ENCODE measurements at regions not wholly inside any gene's neighbourhood (a gene's known extent, or its start where the extent isn't known, plus 50 kb on each side); places are given as distances from the start of the nearest gene placed in this dataset.

GRCh38 chr18:29326214-29326613 lies 1149.3 kb upstream of the CDH2 start:
- ChIA-PET POLR2A (ENCODE audit: partially characterized antibody) (no interaction called here), CTCF (ENCODE audit: partially characterized antibody) (no interaction called here)
- H2BK120ac ChIP-seq (replicated peaks; ENCODE audit: low read depth, low read length), result no peak overlapping the region
- H4K5ac ChIP-seq (ENCODE audit: insufficient read length, low read depth, low read length), result peak overlapping the region; percentile 24
- no peaks in the 10 kb centered on the region for H3K79me2 ChIP-seq (ENCODE audit: control insufficient read depth in 1 of 2, insufficient read depth in 2 of 2, low read length in 2 of 2)
- H3K27ac ChIP-seq (ENCODE audit: low read depth, low read length), result no peak overlapping the region
- no peak overlapping the region for H4K91ac ChIP-seq (replicated peaks; ENCODE audit: insufficient read length, low read length)
- H2BK15ac ChIP-seq (ENCODE audit: low read length), result no peak overlapping the region
- H2AFZ ChIP-seq (ENCODE audit: low read length), result no peak overlapping the region
- H2BK12ac ChIP-seq (ENCODE audit: low read depth, low read length), result no peak overlapping the region
- H3K4ac ChIP-seq (replicated peaks; ENCODE audit: insufficient read length, low read depth, low read length), result no peak overlapping the region
- no peak overlapping the region for H3K14ac ChIP-seq (ENCODE audit: insufficient read length)
- TF ChIP-seq YY1 (IDR thresholded peaks at IDR 0.05; ENCODE audit: low read depth, low read length), result peak; percentile 20; the same call in 1 of the 2 replicates
- no peak for TF ChIP-seq TCF12 (IDR thresholded peaks at IDR 0.05; ENCODE audit: low read depth, low read length)
- no peak for DNase-seq (ENCODE audit: low read depth in 1 of 2, low spot score in 2 of 2)
- no peak overlapping the region for H3K4me3 ChIP-seq (ENCODE audit: extremely low read depth in 1 of 4, insufficient read depth in 2 of 4, low read depth in 3 of 4, low read length in 4 of 4)
- FAIRE-seq, result no peak
- H4K20me1 ChIP-seq (replicated peaks in 1 of 2; ENCODE audit: control insufficient read depth in 1 of 2, insufficient read depth in 2 of 2, low read length in 2 of 2), result no peaks in the 10 kb centered on the region
- no peaks in the 10 kb centered on the region for H3K36me3 ChIP-seq (ENCODE audit: control insufficient read depth in 2 of 4, insufficient read depth in 4 of 4, low read length in 3 of 4)
- H3K4me2 ChIP-seq (ENCODE audit: insufficient read depth in 1 of 2, low read depth in 2 of 2, low read length in 2 of 2), result peak overlapping the region in 1 of 2 experiments; percentile 17; a peak in 1 of 4 replicates
- no peak overlapping the region for H3K23ac ChIP-seq (ENCODE audit: insufficient read length)
- WGBS, 2 experiments (ENCODE audit: extremely low coverage in 1 of 2, insufficient coverage in 1 of 2, insufficient read length in 1 of 2, insufficient replicate concordance in 2 of 2, low coverage in 1 of 2, low lambda C conversion rate in 2 of 2, missing lambda C conversion rate in 1 of 2), result 59% methylated on average over 2 of the region's 2 CpGs; no CpG with 5 or more reads in 1 of the 2 experiments
- H3K4me1 ChIP-seq (replicated peaks in 1 of 4; ENCODE audit: control insufficient read depth in 3 of 4, insufficient read depth in 4 of 4, low read length in 3 of 4), result no peaks in the 10 kb centered on the region; a peak in 1 of 7 replicates
- H3K9me3 ChIP-seq (ENCODE audit: insufficient read depth in 2 of 2, low read depth in 1 of 2, low read length in 1 of 2), result no peaks in the 10 kb centered on the region
- H3K9ac ChIP-seq (replicated peaks in 1 of 4; ENCODE audit: extremely low read depth in 1 of 4, low read depth in 3 of 4, low read length in 3 of 4), result no peak overlapping the region
- no peak overlapping the region for H2BK20ac ChIP-seq (ENCODE audit: low read length)
- H3K79me1 ChIP-seq (ENCODE audit: low read depth, low read length), result no peaks in the 10 kb centered on the region
- no peak overlapping the region for H3K56ac ChIP-seq (replicated peaks; ENCODE audit: insufficient read length, low read depth, low read length)
- no peak overlapping the region for H4K8ac ChIP-seq (ENCODE audit: extremely low read depth, insufficient read depth, low read length)
- no peak overlapping the region for H2AK5ac ChIP-seq (ENCODE audit: low read depth, low read length)
- no peak overlapping the region for H2BK5ac ChIP-seq (ENCODE audit: low read depth, low read length)
- H3K23me2 ChIP-seq (ENCODE audit: low read depth, low read length), result 0 out of 2 replicates have a peak, but pooled peaks cover 1% of the 10 kb centered on the region
- H3K27me3 ChIP-seq (replicated peaks in 1 of 4; ENCODE audit: control insufficient read depth in 3 of 4, extremely low read depth in 1 of 4, insufficient read depth in 3 of 4, low read length in 3 of 4), result no peaks in the 10 kb centered on the region
- H3K18ac ChIP-seq (ENCODE audit: extremely low read depth, low read length), result no peak overlapping the region
